ENCODE measurements at regions not wholly inside any gene's neighbourhood (a gene's known extent, or its start where the extent isn't known, plus 50 kb on each side); places are given as distances from the start of the nearest gene placed in this dataset.

GRCh38 chr12:97185567-97185966 is 277.0 kb upstream of the RMST start:
- H3K79me2 ChIP-seq (ENCODE audit: insufficient read depth, low read length) = no peaks in the 10 kb centered on the region
- no TSS peak for BruUV-seq (replicated peaks)
- no peak overlapping the region for H3K4me2 ChIP-seq (ENCODE audit: low read depth, low read length)
- no peak overlapping the region for H3K9ac ChIP-seq (ENCODE audit: insufficient read depth, low read depth, low read length)
- TF ChIP-seq ZNF513 (CRISPR knock-in tag; conservative IDR thresholded peaks at IDR 0.05) = no peak
- TF ChIP-seq HDAC1 (CRISPR knock-in tag; IDR thresholded peaks at IDR 0.05) = no peak
- no peak for TF ChIP-seq NBN (conservative IDR thresholded peaks at IDR 0.05)
- ATAC-seq (no peak), DNase-seq (ENCODE audit: low spot score) (no peak), FAIRE-seq (no peak)
- ChIA-PET POLR2A (no interaction called here), CTCF (ENCODE audit: low intra/inter-chr PET ratio, low total read pairs) (no interaction called here)
- no peaks in the 10 kb centered on the region for H3K27me3 ChIP-seq (ENCODE audit: control insufficient read depth in 1 of 2, insufficient read depth in 2 of 2, low read length in 2 of 2)
- H4K20me1 ChIP-seq (ENCODE audit: insufficient read depth, low read length) = no peaks in the 10 kb centered on the region
- WGBS (ENCODE audit: low lambda C conversion rate) = under 1% methylated on average over 4 of the region's 4 CpGs
- no peaks in the 10 kb centered on the region for H3K36me3 ChIP-seq (replicated peaks in 1 of 2; ENCODE audit: control insufficient read depth in 1 of 2, insufficient read depth in 2 of 2, low read length in 2 of 2)
- in situ Hi-C loops (cut with HindIII; ENCODE audit: extremely low pct_ligation_motif_present, low pct_unique_long_range_greater_than_20kb) = no loop called here
- H3K4me3 ChIP-seq (replicated peaks in 1 of 3; ENCODE audit: insufficient read depth in 1 of 3, low read depth in 2 of 3, low read length in 3 of 3) = no peak overlapping the region
- no peak overlapping the region for H3K27ac ChIP-seq (ENCODE audit: extremely low read length, insufficient read depth, low read length)
- intact Hi-C loops (cut with micrococcal nuclease; ENCODE audit: unreplicated experiment) = no loop called here
- H3K4me1 ChIP-seq (ENCODE audit: insufficient read depth, low read length) = no peaks in the 10 kb centered on the region
- H2AFZ ChIP-seq (ENCODE audit: low read length) = no peak overlapping the region
- H3K9me3 ChIP-seq (ENCODE audit: low read length) = peaks cover 10% of the 10 kb centered on the region; the same call in 1 of the 2 replicates

- Histone ChIP-seq H3K9me3 (ENCODE audit: low read length) (peaks cover 40% of the 10 kb centered on the region), H3K4me1 (ENCODE audit: insufficient read depth, low read length) (no peaks in the 10 kb centered on the region), H3K36me3 (replicated peaks in 1 of 2; ENCODE audit: control insufficient read depth in 1 of 2, insufficient read depth in 2 of 2, low read length in 2 of 2) (no peaks in the 10 kb centered on the region), H3K4me3 (replicated peaks in 1 of 3; ENCODE audit: insufficient read depth in 1 of 3, low read depth in 2 of 3, low read length in 3 of 3) (no peak overlapping the region), H2AFZ (ENCODE audit: low read length) (no peak overlapping the region), H3K27ac (ENCODE audit: extremely low read length, insufficient read depth, low read length) (no peak overlapping the region), H3K79me2 (ENCODE audit: insufficient read depth, low read length) (no peaks in the 10 kb centered on the region), H3K27me3 (ENCODE audit: control insufficient read depth in 1 of 2, insufficient read depth in 2 of 2, low read length in 2 of 2) (no peaks in the 10 kb centered on the region), H3K4me2 (ENCODE audit: low read depth, low read length) (no peak overlapping the region), H3K9ac (ENCODE audit: insufficient read depth, low read depth, low read length) (no peak overlapping the region), H4K20me1 (ENCODE audit: insufficient read depth, low read length) (no peaks in the 10 kb centered on the region)
- no peak for DNase-seq (ENCODE audit: low spot score)
- ChIA-PET POLR2A (no interaction called here), CTCF (ENCODE audit: low intra/inter-chr PET ratio, low total read pairs) (no interaction called here)
- in situ Hi-C loops (cut with HindIII; ENCODE audit: extremely low pct_ligation_motif_present, low pct_unique_long_range_greater_than_20kb) = no loop called here
- intact Hi-C loops (cut with micrococcal nuclease; ENCODE audit: unreplicated experiment) = no loop called here
- BruUV-seq (replicated peaks) = no TSS peak
- WGBS (ENCODE audit: low lambda C conversion rate) = 0% methylated on average over 4 of the region's 4 CpGs
- FAIRE-seq = no peak
- no peak for ATAC-seq
- no peak for TF ChIP-seq ZNF788 (CRISPR knock-in tag; IDR thresholded peaks at IDR 0.05; ENCODE audit: borderline replicate concordance)
Measured at GRCh38 chr12:97194546-97194945, 268.1 kb upstream of the RMST start.
